ENCODE measurements at regions not wholly inside any gene's neighbourhood (a gene's known extent, or its start where the extent isn't known, plus 50 kb on each side); places are given as distances from the start of the nearest gene placed in this dataset.
"Not testable (repeated sequence)": the region's sequence is repeated elsewhere in the genome, so short reads cannot be mapped to it uniquely, and the experiment has no call there.

DNA sequence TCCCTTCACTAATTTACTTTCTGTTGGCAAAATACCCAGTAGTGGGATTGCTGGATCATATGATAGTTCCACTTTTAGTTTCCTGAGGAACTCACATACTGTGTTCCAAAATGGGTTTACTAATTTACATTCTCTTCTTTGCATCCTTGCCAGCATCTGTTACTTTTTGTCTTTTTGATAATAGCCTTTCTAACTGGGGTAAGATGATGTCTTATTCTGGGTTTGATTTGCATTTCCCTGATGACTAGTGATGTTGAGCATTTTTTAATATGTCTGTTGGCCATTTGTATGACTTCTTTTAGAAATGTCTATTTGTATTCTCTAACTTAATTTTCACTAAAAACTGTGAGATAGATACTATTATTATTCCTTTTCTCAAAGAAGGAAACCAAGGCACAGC lies 411.7 kb downstream of the SOCS6 start:
- TF ChIP-seq, protein P1, sequence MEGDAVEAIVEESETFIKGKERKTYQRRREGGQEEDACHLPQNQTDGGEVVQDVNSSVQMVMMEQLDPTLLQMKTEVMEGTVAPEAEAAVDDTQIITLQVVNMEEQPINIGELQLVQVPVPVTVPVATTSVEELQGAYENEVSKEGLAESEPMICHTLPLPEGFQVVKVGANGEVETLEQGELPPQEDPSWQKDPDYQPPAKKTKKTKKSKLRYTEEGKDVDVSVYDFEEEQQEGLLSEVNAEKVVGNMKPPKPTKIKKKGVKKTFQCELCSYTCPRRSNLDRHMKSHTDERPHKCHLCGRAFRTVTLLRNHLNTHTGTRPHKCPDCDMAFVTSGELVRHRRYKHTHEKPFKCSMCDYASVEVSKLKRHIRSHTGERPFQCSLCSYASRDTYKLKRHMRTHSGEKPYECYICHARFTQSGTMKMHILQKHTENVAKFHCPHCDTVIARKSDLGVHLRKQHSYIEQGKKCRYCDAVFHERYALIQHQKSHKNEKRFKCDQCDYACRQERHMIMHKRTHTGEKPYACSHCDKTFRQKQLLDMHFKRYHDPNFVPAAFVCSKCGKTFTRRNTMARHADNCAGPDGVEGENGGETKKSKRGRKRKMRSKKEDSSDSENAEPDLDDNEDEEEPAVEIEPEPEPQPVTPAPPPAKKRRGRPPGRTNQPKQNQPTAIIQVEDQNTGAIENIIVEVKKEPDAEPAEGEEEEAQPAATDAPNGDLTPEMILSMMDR (IDR thresholded peaks at IDR 0.05; ENCODE audit: insufficient read depth, low read length, severe bottlenecking) = no peak
- no peaks in the 10 kb centered on the region for H3K27me3 ChIP-seq (ENCODE audit: control insufficient read depth, insufficient read depth, low read length)
- no peak overlapping the region for H3K4me3 ChIP-seq (ENCODE audit: low read depth, low read length)
- FAIRE-seq (no peak), DNase-seq (ENCODE audit: low read depth) (no peak)
- H3K36me3 ChIP-seq (ENCODE audit: control insufficient read depth, insufficient read depth, low read length) = no peaks in the 10 kb centered on the region

DNA sequence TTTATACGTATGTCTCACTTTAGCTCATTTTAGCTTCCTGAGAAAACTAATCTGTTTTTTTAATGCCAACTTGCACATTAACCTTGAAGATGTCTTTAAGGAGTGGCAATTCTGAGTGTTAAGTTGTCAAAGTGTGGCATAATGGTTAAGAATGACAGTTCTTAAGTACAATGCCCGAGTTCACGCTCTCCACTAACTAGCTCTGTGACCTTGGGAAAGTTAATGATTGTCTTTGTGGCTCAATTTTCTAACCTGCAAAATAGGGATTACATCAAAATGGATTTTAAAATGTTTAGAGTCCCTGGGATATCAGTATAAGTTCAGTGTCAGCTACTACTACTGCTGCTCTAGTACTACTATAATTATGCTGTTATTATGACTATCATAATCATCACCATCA lies 409.7 kb downstream of the SOCS6 start:
- no peak overlapping the region for H3K4me3 ChIP-seq (ENCODE audit: low read depth, low read length)
- H3K27me3 ChIP-seq (ENCODE audit: control insufficient read depth, insufficient read depth, low read length) = no peaks in the 10 kb centered on the region
- TF ChIP-seq, protein P1 (IDR thresholded peaks at IDR 0.05; ENCODE audit: insufficient read depth, low read length, severe bottlenecking) = no peak
- no peaks in the 10 kb centered on the region for H3K36me3 ChIP-seq (ENCODE audit: control insufficient read depth, insufficient read depth, low read length)
- FAIRE-seq = no peak
- DNase-seq (ENCODE audit: low read depth) = no peak

DNA sequence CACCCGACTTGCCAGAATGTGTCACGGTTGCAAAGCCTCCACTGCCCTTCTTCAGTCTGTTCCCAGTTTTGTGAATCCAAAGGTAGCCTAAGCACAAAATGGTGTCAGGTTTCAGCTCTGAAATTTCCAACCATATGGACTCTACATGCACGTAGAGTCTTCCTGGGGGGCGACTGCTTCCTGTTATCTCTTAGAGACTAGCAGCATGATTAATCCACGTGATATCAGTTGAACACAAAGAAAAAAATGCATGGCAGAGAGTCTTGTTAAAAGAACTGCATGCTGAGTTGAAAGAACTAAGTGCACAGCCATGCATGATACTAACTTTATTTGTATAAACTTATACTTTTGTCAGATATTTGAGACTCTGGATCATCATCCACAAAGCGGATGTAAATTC lies 404.4 kb downstream of the SOCS6 start:
- TF ChIP-seq, protein P1 (IDR thresholded peaks at IDR 0.05; ENCODE audit: insufficient read depth, low read length, severe bottlenecking) = no peak
- no peaks in the 10 kb centered on the region for H3K27me3 ChIP-seq (ENCODE audit: control insufficient read depth, insufficient read depth, low read length)
- H3K36me3 ChIP-seq (ENCODE audit: control insufficient read depth, insufficient read depth, low read length) = no peaks in the 10 kb centered on the region
- no peak for DNase-seq (ENCODE audit: low read depth)
- FAIRE-seq = no peak
- H3K4me3 ChIP-seq (ENCODE audit: low read depth, low read length) = no peak overlapping the region

DNA sequence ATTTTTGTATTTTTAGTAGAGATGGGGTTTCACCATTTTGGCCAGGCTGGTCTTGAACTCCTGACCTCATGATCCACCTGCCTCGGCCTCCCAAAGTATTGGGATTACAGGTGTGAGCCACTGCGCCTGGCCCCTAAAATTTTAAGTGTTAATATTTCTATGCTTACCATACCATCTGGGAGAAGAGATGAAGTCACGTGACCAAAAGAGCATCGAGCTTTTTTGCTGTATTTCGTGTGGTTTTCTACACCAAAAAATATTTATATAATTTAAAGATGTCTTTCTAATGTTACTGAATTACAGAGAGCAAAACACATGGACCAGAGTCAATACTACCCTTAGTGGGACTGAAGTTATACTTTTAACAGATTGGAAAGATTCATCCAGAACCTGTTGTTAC lies 400.9 kb downstream of the SOCS6 start:
- H3K27me3 ChIP-seq (ENCODE audit: control insufficient read depth, insufficient read depth, low read length); H3K4me3 ChIP-seq (ENCODE audit: low read depth, low read length); H3K36me3 ChIP-seq (ENCODE audit: control insufficient read depth, insufficient read depth, low read length); FAIRE-seq; DNase-seq (ENCODE audit: low read depth): not testable (repeated sequence)

DNA sequence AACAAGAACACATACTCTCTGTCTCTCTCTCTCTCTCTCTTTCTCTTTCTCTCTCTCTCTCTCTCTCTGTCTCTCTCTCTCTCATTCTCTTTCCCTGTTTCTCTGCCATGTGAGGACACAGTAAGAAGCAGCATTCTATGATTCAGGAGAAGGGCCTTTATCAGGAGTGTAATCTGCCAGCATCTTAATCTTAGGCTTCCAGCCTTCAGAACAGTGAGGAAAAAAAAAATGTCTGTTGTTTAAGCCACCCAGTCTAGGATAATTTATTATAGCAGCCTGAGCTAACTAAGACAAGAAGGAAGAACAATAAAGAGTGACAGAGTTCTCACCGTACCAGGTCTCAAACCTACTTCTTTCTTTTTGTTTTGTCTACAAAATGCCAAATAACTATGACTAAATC lies 399.4 kb downstream of the SOCS6 start:
- no peaks in the 10 kb centered on the region for H3K36me3 ChIP-seq (ENCODE audit: control insufficient read depth, insufficient read depth, low read length)
- no peak overlapping the region for H3K4me3 ChIP-seq (ENCODE audit: low read depth, low read length)
- DNase-seq (ENCODE audit: low read depth) (no peak), FAIRE-seq (no peak)
- H3K27me3 ChIP-seq (ENCODE audit: control insufficient read depth, insufficient read depth, low read length) = no peaks in the 10 kb centered on the region
- TF ChIP-seq, protein P1 (IDR thresholded peaks at IDR 0.05; ENCODE audit: insufficient read depth, low read length, severe bottlenecking) = no peak

DNA sequence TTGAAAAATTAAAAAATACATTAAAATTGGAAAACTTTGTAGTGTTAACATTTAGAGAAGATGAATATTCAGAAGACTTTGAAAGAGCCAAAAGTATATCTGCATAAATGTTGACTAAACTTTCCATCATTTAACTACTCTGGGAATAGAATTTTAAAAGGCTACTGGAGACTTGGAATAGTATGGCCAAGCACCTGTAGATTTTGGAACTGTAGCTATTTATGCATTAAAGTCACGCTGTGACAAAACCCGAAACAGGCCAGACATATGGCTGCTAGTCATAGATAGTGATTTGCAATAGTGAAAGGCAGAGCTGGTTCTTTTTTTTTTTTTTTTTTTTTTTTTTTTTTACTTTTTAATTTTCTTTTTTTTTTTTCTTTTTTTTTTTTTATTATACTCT lies 396.0 kb downstream of the SOCS6 start:
- TF ChIP-seq, protein P1 (IDR thresholded peaks at IDR 0.05; ENCODE audit: insufficient read depth, low read length, severe bottlenecking) = no peak
- Histone ChIP-seq H3K4me3 (ENCODE audit: low read depth, low read length) (no peak overlapping the region), H3K36me3 (ENCODE audit: control insufficient read depth, insufficient read depth, low read length) (no peaks in the 10 kb centered on the region), H3K27me3 (ENCODE audit: control insufficient read depth, insufficient read depth, low read length) (no peaks in the 10 kb centered on the region)
- DNase-seq (ENCODE audit: low read depth) (no peak), FAIRE-seq (no peak)
